Stimulated activated CD4-positive, alpha-beta T cell treated with anti-CD3 and anti-CD28 coated beads, Interleukin-4, amount 100 ng/mL, for 24 hours (primary cell): ENCODE measurements at regions not wholly inside any gene's neighbourhood (a gene's known extent, or its start where the extent isn't known, plus 50 kb on each side); places are given as distances from the start of the nearest gene placed in this dataset.
"Not testable (repeated sequence)": the region's sequence is repeated elsewhere in the genome, so short reads cannot be mapped to it uniquely, and the experiment has no call there.

Source experiments
- DNase-seq: peaks from one replicate; pipeline ENCODE4 v3.0.0-alpha.2; 2020

GRCh38 chr6:71205336-71205956 is 83.2 kb upstream of the OGFRL1 start:
- DNase-seq: no peak

DNA sequence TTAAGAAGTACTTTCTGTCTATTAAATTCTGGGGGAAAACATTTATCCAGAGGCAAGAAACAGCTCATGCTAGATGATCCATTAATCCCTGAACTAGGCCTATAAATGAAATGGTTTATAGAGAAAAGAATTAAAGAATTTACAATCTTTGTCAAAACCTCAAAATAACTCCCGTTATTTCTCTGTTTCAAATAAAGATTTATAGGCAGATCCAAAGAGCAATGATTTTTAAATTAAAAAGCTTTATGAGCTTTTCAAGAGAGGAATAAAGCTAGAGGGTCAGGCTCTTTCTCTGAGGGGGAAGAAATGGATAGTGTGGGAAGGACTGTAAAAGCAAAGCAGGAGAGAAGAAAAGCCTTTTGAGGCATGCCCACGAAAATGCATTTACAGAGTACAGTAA is 82.5 kb upstream of the OGFRL1 start:
- DNase-seq: no peak

- DNase-seq: no peak
Measured at GRCh38 chr6:71209206-71209605, 79.4 kb upstream of the OGFRL1 start.

- no peak for DNase-seq
Measured at GRCh38 chr6:71209626-71210025, 79.0 kb upstream of the OGFRL1 start.

GRCh38 chr6:71211799-71212198 is 76.8 kb upstream of the OGFRL1 start:
- no peak for DNase-seq

- DNase-seq: no peak
Measured at GRCh38 chr6:71220466-71220865, 68.1 kb upstream of the OGFRL1 start.

DNA sequence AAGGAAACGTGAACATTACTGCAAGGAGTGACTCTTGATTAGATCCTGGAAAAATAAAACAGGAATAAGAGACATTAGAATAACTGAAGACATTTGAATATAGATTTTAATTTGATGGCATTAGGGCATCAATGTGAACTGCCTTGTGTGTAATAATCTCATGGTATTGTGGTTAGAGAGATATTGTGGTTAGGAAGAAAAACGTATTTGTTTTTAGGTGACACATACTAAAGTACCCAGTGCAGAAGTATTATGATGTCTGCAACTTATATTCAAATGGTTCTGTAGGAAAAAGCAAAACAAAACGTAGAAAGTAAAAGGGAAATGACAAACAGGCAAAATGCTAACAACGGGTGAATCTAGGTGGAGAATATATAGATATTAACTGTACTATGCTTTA is 65.9 kb upstream of the OGFRL1 start:
- no peak for DNase-seq

GRCh38 chr6:71224011-71224410 is 64.6 kb upstream of the OGFRL1 start:
- no peak for DNase-seq

GRCh38 chr6:71226151-71226550 is 62.5 kb upstream of the OGFRL1 start:
- DNase-seq: no peak

DNA sequence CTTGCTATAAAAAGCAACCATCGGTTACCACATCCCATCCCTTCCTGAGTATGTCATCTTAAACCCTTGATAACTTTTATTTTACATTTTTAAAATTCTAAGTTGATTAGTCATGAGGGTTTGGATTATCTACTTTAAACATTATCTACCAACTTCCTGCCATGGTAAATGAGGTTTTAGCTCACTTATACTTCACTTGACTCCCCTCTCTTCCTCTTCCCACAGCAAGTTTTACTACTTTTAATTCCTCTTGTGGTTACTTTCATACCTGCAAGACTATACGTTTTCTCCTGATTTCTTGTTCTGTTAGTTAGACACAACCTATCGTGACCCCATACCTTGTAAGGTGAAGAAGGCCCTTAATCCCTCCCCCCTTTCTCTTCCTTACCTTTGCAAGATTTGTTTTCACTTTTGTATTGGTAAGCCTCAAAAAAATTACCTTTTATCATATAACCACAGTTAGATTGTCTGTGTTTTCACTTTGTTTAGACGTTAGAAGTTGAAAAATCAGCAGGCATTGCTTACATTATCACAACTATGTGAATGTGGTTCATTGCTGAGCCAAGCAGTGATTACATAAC is 60.1 kb upstream of the OGFRL1 start:
- no peak for DNase-seq

GRCh38 chr6:71229477-71229876 is 59.1 kb upstream of the OGFRL1 start:
- DNase-seq: no peak

- DNase-seq: not testable (repeated sequence)
Measured at GRCh38 chr6:71232890-71233289, 55.7 kb upstream of the OGFRL1 start.

DNA sequence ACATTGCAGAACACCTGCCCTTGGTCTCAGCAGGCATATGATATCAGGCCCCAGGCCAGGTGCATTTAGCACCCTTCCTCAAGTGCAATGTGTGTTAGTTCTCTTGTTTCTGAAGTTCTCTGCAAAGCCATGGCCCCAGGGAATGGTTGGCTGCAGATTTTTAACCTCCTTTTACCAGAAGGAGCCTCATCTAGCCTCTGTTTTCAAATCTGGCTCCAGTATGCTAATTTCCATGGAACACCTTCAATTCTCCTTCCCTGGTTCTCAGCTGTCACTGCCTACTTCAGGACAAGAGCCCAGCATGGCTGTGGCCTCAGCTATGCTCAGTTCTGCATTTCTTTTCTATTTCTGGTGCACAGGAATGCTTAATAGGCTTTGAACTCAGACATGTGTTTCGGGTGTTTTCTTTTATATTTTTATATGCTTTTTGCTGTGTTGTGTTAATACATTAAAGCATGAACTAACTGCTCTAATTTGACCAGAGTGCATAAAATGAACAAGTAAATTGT is 51.6 kb upstream of the OGFRL1 start:
- DNase-seq: no peak

DNA sequence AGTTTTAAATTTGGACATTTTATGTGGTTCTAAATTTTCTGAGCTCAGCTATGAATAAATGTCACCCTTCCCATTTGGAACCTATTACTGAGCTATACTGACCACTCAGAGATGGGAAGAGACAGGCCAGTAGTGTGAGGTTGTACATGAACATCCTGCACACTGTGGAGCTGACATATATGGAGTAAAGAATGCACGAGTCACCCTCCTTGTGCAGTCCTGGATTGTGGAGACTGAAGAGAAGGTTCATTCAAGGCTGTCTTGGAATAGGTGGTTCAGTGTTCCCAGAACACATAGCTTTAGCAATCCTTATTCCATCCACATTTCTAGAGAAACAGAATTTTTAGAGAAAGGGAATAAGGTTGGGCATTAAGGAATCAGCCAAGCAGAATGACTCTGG is 50.3 kb upstream of the OGFRL1 start:
- no peak for DNase-seq
